Activated CD8-positive, alpha-beta memory T cell treated with anti-CD3 and anti-CD28 coated beads for 48 hours (primary cell): ENCODE measurements at regions not wholly inside any gene's neighbourhood (a gene's known extent, or its start where the extent isn't known, plus 50 kb on each side); places are given as distances from the start of the nearest gene placed in this dataset.

ENCODE experiments used
- DNase-seq, 3 experiments: peaks; one replicate each; pipeline ENCODE4 v3.0.0-alpha.2; 2020; ENCODE audit warnings: low read depth in 2 of 3, low spot score in 2 of 3

DNA sequence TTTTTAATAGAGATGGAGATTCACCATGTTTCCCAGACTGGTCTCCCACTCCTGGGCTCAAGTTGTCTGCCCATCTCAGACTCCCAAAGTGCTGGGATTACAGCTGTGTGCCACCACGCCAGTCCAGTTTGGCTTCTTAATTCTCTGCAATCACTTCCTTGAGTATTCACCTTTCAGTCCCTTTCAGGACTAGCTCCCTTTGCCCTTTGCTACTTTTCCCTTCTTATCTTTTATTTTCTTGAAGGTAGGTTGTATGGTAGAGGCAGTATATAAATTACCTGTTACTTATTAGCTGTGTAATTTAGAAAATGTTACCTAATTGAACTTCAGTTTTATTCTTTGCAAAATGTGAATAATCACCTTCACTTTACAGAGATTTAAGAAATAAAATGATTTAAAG lies 285.8 kb downstream of the FGF9 start:
- no peak for DNase-seq

- no peak for DNase-seq
These were observed 287.0 kb downstream of the FGF9 start for GRCh38 chr13:21957833-21958232.

GRCh38 chr13:21960108-21960507 lies 289.2 kb downstream of the FGF9 start:
- DNase-seq: no peak

DNA sequence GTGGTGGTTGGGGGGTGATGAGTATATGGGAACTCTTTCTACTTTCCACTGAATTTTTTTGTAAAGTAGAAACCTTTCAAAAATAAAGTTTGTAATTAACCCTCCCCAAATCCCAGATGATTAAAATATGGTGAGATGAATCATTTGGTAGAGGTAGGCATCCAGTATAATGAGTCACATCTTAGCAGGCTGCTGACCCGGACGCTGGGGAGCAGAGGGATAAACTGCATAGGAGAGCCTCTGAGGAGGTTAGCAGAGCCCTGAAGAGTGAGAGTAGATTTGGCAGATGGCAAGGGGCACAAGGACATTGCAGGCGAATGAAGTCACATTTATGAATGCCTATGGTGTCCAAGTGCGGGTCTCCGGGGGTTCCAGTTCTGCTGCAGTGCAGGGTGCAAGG lies 293.8 kb downstream of the FGF9 start:
- no peak for DNase-seq

DNA sequence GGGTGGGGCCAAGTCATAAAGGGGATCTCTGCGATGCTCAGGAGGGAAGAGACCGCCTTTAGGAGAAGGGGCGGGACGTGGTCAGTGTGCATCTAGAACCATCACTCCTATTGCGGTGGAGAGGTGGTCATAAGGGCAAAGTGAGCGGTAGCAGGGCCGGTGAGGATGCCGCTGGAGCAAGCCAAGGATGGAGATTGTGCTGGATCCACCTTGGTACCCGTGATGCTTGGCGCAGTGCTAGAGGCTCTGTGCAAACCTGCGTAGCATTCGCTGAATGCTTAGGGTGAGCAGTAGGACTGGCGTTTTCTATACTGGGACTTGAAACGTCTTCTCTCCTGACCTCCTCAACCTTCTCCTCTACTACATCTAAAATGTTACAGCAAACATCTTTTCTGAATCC lies 294.2 kb downstream of the FGF9 start:
- no peak for DNase-seq

- no peak for DNase-seq
These were observed 295.1 kb downstream of the FGF9 start for GRCh38 chr13:21966014-21966413.

- DNase-seq: no peak
These were observed 297.0 kb downstream of the FGF9 start for GRCh38 chr13:21967871-21968270.

- no peak for DNase-seq
These were observed 299.3 kb downstream of the FGF9 start for GRCh38 chr13:21970172-21970571.

GRCh38 chr13:21970918-21971317 lies 300.0 kb downstream of the FGF9 start:
- no peak for DNase-seq

- no peak for DNase-seq
These were observed 301.1 kb downstream of the FGF9 start for GRCh38 chr13:21971662-21972621.

DNA sequence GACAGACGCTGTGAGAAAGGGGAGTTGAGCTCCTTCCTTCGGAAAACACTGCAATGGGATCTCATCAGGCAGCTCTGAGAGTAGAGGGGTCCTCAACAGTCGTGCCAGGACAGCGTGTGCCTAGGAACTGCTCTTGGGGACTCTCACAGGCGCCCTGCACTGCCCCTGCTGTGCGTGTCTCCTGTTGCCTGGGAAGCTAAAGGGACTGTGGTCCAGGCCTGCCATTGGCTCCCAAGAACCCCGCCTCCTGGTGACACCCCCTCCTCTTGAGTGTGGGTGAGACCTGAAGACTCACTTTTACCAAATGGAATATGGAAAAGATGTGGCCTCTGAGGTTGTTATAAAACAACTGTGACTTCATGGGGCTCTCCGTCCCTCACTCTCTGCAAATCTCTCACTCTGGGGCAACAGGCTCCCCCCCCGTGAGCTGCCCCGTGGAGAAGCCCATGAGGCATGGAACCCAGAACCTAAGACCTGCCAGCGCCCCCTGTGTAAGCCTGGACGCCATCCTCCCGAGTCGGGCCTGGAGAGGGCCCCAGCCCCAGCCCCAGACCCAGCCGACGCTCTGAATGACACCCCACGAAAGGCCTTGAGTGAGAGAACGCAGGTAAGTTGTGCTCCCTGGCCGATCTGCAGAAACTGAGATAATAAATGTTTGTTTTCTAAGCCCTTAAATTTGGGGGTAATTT lies 302.7 kb downstream of the FGF9 start:
- DNase-seq: no peak

DNA sequence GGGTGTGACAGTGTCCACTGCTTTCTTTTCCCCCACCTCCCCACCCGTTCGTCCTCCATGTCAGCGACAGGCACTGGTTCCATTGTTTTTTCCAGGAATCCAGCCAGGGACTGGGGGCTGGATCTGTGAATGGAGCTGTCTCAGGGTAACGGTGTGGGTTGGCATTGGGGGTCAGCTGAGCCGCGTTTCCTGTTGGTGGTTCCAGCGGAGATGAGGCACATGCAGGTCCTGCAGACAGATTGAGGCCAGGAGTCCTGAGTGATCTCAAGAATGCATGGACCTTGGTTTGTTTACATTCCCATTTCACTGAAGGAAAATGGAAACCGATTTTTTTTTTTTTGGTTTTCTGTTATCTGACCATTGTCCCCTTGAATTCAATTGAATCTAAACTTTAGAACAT lies 303.9 kb downstream of the FGF9 start:
- DNase-seq: no peak

DNA sequence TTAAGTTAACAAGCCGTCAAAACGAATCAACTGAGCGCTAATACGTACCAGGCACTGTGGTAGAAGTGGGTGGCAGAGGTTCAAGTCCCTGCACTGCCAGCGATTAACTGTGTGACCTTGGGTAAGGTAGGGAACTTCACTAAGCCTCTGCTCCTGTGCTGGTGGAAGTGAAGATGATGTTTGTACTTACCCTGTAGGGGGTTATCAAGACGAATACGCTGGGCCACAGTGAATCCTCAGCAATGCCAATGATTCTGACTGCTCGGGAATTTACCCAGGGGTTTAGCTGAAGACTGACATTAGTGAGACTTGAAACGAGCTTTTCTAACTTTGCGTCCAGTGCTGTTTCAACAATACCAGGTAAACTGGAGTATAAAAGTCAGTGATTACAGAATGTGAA lies 305.3 kb downstream of the FGF9 start:
- no peak for DNase-seq

- no peak for DNase-seq
These were observed 308.4 kb downstream of the FGF9 start for GRCh38 chr13:21979161-21979806.

DNA sequence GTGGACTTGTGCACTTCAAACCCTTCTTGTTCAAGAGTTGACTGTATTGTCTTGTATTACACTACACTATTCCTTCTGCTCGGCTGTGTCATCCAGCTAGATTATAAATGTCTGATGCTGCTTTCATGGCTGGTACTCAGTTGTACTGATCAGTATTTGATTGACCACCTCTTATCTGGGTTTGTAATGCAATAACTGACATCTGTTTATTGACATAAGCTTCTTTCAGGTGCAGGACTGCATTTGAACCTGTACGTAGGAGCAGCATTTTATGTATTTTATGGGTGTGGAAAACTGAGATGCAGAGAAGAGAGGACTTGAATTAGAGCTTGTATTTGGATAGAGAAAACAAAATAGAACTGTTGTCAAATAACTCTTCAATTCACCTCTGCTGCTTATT lies 309.2 kb downstream of the FGF9 start:
- DNase-seq: no peak

GRCh38 chr13:21984156-21984555 lies 313.3 kb downstream of the FGF9 start:
- no peak for DNase-seq

DNA sequence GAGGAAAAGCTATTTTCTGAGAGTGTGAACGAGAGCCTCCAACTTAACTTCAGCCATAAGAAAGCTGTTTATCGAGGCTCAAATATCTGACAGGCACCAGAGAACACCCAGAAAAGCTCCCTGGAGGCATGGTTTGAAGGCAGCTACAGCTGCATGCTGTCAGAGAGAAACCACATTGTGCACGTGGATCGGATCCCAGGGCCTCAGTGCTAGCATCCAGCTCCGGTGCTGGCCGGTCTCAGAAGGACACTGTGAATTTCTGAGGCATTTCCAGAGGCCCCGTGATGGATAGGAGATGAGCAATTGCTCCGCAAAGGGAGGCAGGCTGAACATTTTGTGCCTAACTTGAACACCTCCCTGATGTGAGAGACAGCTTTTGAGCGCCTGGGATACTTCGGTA lies 315.7 kb downstream of the FGF9 start:
- DNase-seq: no peak

GRCh38 chr13:21987793-21988192 lies 316.9 kb downstream of the FGF9 start:
- DNase-seq: no peak

- no peak for DNase-seq
These were observed 317.8 kb downstream of the FGF9 start for GRCh38 chr13:21988624-21989023.

DNA sequence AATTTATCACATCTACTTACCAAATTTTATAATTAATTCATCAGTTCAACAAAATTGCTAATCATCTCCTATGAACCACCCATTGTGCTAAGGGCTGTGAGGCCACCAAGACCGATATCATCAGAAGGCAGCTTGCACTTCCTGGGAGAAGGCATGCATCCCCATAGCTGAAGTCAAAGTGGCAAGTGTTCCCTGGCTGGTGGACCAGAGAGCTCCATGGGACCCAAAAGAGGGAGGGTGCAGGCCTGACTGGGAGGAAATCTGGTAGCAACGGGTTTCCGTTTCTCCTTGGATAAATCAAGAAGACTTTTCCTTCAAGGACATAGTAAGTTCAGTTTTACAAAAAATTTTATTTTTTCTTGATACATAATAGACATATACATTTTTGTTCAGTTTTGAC lies 325.2 kb downstream of the FGF9 start:
- no peak for DNase-seq

GRCh38 chr13:21997726-21998125 lies 326.9 kb downstream of the FGF9 start:
- DNase-seq: no peak
